ENCODE measurements at regions not wholly inside any gene's neighbourhood (a gene's known extent, or its start where the extent isn't known, plus 50 kb on each side); places are given as distances from the start of the nearest gene placed in this dataset.

- TF ChIP-seq CTCF (conservative IDR thresholded peaks at IDR 0.05; ENCODE audit: low read depth, low read length) = no peak
These were observed 136.1 kb downstream of the AQP4 start for GRCh38 chr18:26729449-26729848.

GRCh38 chr18:26729008-26729407, 136.5 kb downstream of the AQP4 start:
- TF ChIP-seq CTCF (conservative IDR thresholded peaks at IDR 0.05; ENCODE audit: low read depth, low read length) = no peak
- no peak overlapping the region for H3K4me3 ChIP-seq (ENCODE audit: low read depth, low read length)
- no peak for DNase-seq (ENCODE audit: low read depth)

More at GRCh38 chr18:26729449-26729848, 136.1 kb downstream of the AQP4 start:
- DNase-seq (ENCODE audit: low read depth) = no peak
- no peak overlapping the region for H3K4me3 ChIP-seq (ENCODE audit: low read depth, low read length)

- TF ChIP-seq CTCF (conservative IDR thresholded peaks at IDR 0.05; ENCODE audit: low read depth, low read length) = no peak
- H3K4me3 ChIP-seq (ENCODE audit: low read depth, low read length) = no peak overlapping the region
- DNase-seq (ENCODE audit: low read depth) = no peak
These were observed 141.5 kb downstream of the AQP4 start for GRCh38 chr18:26723981-26724380.

GRCh38 chr18:26722565-26722931, 143.0 kb downstream of the AQP4 start:
- no peak for DNase-seq (ENCODE audit: low read depth)
- TF ChIP-seq CTCF (conservative IDR thresholded peaks at IDR 0.05; ENCODE audit: low read depth, low read length) = no peak
- H3K4me3 ChIP-seq (ENCODE audit: low read depth, low read length) = no peak overlapping the region

- no peak overlapping the region for H3K4me3 ChIP-seq (ENCODE audit: low read depth, low read length)
- DNase-seq (ENCODE audit: low read depth) = no peak
- TF ChIP-seq CTCF (conservative IDR thresholded peaks at IDR 0.05; ENCODE audit: low read depth, low read length) = no peak
These were observed 143.5 kb downstream of the AQP4 start for GRCh38 chr18:26721854-26722564.

GRCh38 chr18:26719896-26720295, 145.6 kb downstream of the AQP4 start:
- no peak overlapping the region for H3K4me3 ChIP-seq (ENCODE audit: low read depth, low read length)
- no peak for DNase-seq (ENCODE audit: low read depth)
- TF ChIP-seq CTCF (conservative IDR thresholded peaks at IDR 0.05; ENCODE audit: low read depth, low read length) = no peak

GRCh38 chr18:26717123-26717719, 148.3 kb downstream of the AQP4 start:
- TF ChIP-seq CTCF (conservative IDR thresholded peaks at IDR 0.05; ENCODE audit: low read depth, low read length) = no peak
- no peak for DNase-seq (ENCODE audit: low read depth)
- H3K4me3 ChIP-seq (ENCODE audit: low read depth, low read length) = no peak overlapping the region
